H9 (cell line): ENCODE measurements at regions not wholly inside any gene's neighbourhood (a gene's known extent, or its start where the extent isn't known, plus 50 kb on each side); places are given as distances from the start of the nearest gene placed in this dataset.
"Not testable (repeated sequence)": the region's sequence is repeated elsewhere in the genome, so short reads cannot be mapped to it uniquely, and the experiment has no call there.

Experiments
- DNase-seq: peaks from one replicate; pipeline ENCODE4 v3.0.0-alpha.2; 2017
- H2AFZ ChIP-seq: one replicate; pipeline ENCODE4 v1.6.1; 2013; ENCODE audit warnings: mild to moderate bottlenecking, low read length, control low read depth, moderate library complexity
- H2AK5ac ChIP-seq: 2 replicates; pipeline ENCODE4 v1.6.1; 2013; ENCODE audit warnings: low read length, control low read depth, mixed read lengths; ENCODE audit not compliant: insufficient read length
- H2BK120ac ChIP-seq: one replicate; pipeline ENCODE4 v1.6.1; 2013; ENCODE audit warnings: low read depth, mild to moderate bottlenecking, low read length, control low read depth, inconsistent platforms; ENCODE audit not compliant: poor library complexity, severe bottlenecking
- H2BK12ac ChIP-seq: 2 replicates; pipeline ENCODE4 v1.6.1; 2013; ENCODE audit warnings: low read length, control low read depth, mixed read lengths, low read depth; ENCODE audit not compliant: insufficient read length
- H2BK15ac ChIP-seq: 2 replicates; pipeline ENCODE4 v1.6.1; 2013; ENCODE audit warnings: low read depth, low read length, control low read depth
- H2BK20ac ChIP-seq: one replicate; pipeline ENCODE4 v1.6.1; 2013; ENCODE audit warnings: low read depth, mild to moderate bottlenecking, low read length, control low read depth, inconsistent platforms; ENCODE audit not compliant: poor library complexity, severe bottlenecking
- H2BK5ac ChIP-seq: 2 replicates; pipeline ENCODE4 v1.6.1; 2013; ENCODE audit warnings: low read length, control low read depth, mixed read lengths; ENCODE audit not compliant: insufficient read length
- H3K14ac ChIP-seq: 2 replicates; pipeline ENCODE4 v1.6.1; 2013; ENCODE audit warnings: low read length, control low read depth; ENCODE audit not compliant: insufficient read depth
- H3K18ac ChIP-seq: 2 replicates; pipeline ENCODE4 v1.6.1; 2013; ENCODE audit warnings: low read depth, mild to moderate bottlenecking, mixed read lengths, low read length, control low read depth; ENCODE audit not compliant: insufficient read length
- H3K23ac ChIP-seq: 2 replicates; pipeline ENCODE4 v1.6.1; 2013; ENCODE audit warnings: low read length, control low read depth, mixed read lengths, low read depth; ENCODE audit not compliant: insufficient read length
- H3K23me2 ChIP-seq: 2 replicates; pipeline ENCODE4 v1.6.1; 2013; ENCODE audit warnings: low read depth, mild to moderate bottlenecking, mixed read lengths, low read length, control low read depth; ENCODE audit not compliant: insufficient read length, poor library complexity, severe bottlenecking
- H3K27ac ChIP-seq: 2 replicates; pipeline ENCODE4 v1.5.1; 2013; ENCODE audit warnings: low read length, control low read depth, mixed read lengths, low read depth; ENCODE audit not compliant: insufficient read length
- H3K27me3 ChIP-seq: 2 replicates; pipeline ENCODE4 v1.6.1; 2013; ENCODE audit warnings: low read length, control low read depth, inconsistent platforms; ENCODE audit not compliant: insufficient read depth
- H3K4ac ChIP-seq: 2 replicates; pipeline ENCODE4 v1.6.1; 2013; ENCODE audit warnings: low read depth, mild to moderate bottlenecking, control low read depth, inconsistent platforms, low read length, moderate library complexity
- H3K4me1 ChIP-seq: 2 replicates; pipeline ENCODE4 v1.6.1; 2013; ENCODE audit warnings: low read length, control low read depth, inconsistent platforms; ENCODE audit not compliant: insufficient read depth
- H3K4me2 ChIP-seq: 2 replicates; pipeline ENCODE4 v1.6.1; 2013; ENCODE audit warnings: low read length, control low read depth, mixed read lengths; ENCODE audit not compliant: insufficient read length, insufficient read depth
- H3K56ac ChIP-seq: 2 replicates; pipeline ENCODE4 v1.6.1; 2013; ENCODE audit warnings: low read depth, mild to moderate bottlenecking, mixed read lengths, low read length, control low read depth; ENCODE audit not compliant: insufficient read length
- H3K79me1 ChIP-seq: 2 replicates; pipeline ENCODE4 v1.6.1; 2013; ENCODE audit warnings: low read depth, mild to moderate bottlenecking, moderate library complexity, low read length, control low read depth, inconsistent platforms; ENCODE audit not compliant: insufficient read depth, poor library complexity, severe bottlenecking
- H3K79me2 ChIP-seq: 2 replicates; pipeline ENCODE4 v1.6.1; 2013; ENCODE audit warnings: low read length, control low read depth, inconsistent platforms; ENCODE audit not compliant: insufficient read depth
- H3K9ac ChIP-seq: 2 replicates; pipeline ENCODE4 v1.6.1; 2013; ENCODE audit warnings: low read length, control low read depth, mixed read lengths; ENCODE audit not compliant: insufficient read length; ENCODE audit errors: extremely low read depth
- H3K9me3 ChIP-seq: one replicate; pipeline ENCODE4 v1.6.1; 2013; ENCODE audit warnings: low read depth, low read length, inconsistent platforms; ENCODE audit not compliant: control insufficient read depth
- H3T11ph ChIP-seq: one replicate; pipeline ENCODE4 v1.6.1; 2013; ENCODE audit warnings: mild to moderate bottlenecking, low read length, control low read depth, inconsistent platforms
- H4K20me1 ChIP-seq: one replicate; pipeline ENCODE4 v1.6.1; 2013; ENCODE audit not compliant: control insufficient read depth, insufficient read length, insufficient read depth
- H4K5ac ChIP-seq: 2 replicates; pipeline ENCODE4 v1.6.1; 2013; ENCODE audit warnings: low read depth, mild to moderate bottlenecking, mixed read lengths, low read length, control low read depth; ENCODE audit not compliant: insufficient read length
- H4K8ac ChIP-seq: replicated peaks from 2 replicates; pipeline ENCODE4 v1.6.1; 2013; ENCODE audit warnings: low read length, control low read depth, mixed read lengths, low read depth; ENCODE audit not compliant: insufficient read length
- H4K91ac ChIP-seq: 2 replicates; pipeline ENCODE4 v1.6.1; 2013; ENCODE audit warnings: low read depth, mild to moderate bottlenecking, moderate library complexity, mixed read lengths, low read length, control low read depth; ENCODE audit not compliant: insufficient read length
- H3K27ac Mint-ChIP-seq, 3 experiments: 2 replicates in 2 of 3; 3 replicates in 1 of 3; pipeline ENCODE4 v1.8.0; 2020 to 2021; ENCODE audit warnings: mixed read lengths in 3 of 3, mild to moderate bottlenecking in 1 of 3, moderate library complexity in 1 of 3
- H3K27me3 Mint-ChIP-seq: 2 replicates; pipeline ENCODE4 v1.8.0; 2021; ENCODE audit warnings: low read depth, mild to moderate bottlenecking, moderate library complexity, mixed read lengths
- H3K36me3 Mint-ChIP-seq, 3 experiments: 2 replicates in 2 of 3; 3 replicates in 1 of 3; pipeline ENCODE4 v1.8.0; 2020 to 2021; ENCODE audit warnings: low read depth in 3 of 3, mixed read lengths in 3 of 3; ENCODE audit not compliant: insufficient read depth in 1 of 3
- H3K4me1 Mint-ChIP-seq, 2 experiments: 2 replicates each; pipeline ENCODE4 v1.8.0; 2020; ENCODE audit warnings: mixed read lengths in 2 of 2
- H3K4me3 Mint-ChIP-seq, 2 experiments: 2 replicates in 1 of 2; 3 replicates in 1 of 2; pipeline ENCODE4 v1.8.0; 2020 to 2021; ENCODE audit warnings: mild to moderate bottlenecking in 2 of 2, mixed read lengths in 2 of 2, moderate library complexity in 1 of 2
- H3K9me3 Mint-ChIP-seq, 2 experiments: 2 replicates in 1 of 2; 3 replicates in 1 of 2; pipeline ENCODE4 v1.8.0; 2020; ENCODE audit warnings: mild to moderate bottlenecking in 2 of 2, mixed read lengths in 2 of 2, moderate library complexity in 1 of 2
- WGBS: extraction: QIAGEN DNeasy Blood & Tissue Kit; methylation state at CpG from one replicate; pipeline ENCODE4 v1.1.7; 2013; ENCODE audit warnings: missing lambda C conversion rate, low lambda C conversion rate, mixed read lengths; ENCODE audit not compliant: insufficient read length; ENCODE audit errors: extremely low coverage; 5-methylcytosine and 5-hydroxymethylcytosine counted together

DNA sequence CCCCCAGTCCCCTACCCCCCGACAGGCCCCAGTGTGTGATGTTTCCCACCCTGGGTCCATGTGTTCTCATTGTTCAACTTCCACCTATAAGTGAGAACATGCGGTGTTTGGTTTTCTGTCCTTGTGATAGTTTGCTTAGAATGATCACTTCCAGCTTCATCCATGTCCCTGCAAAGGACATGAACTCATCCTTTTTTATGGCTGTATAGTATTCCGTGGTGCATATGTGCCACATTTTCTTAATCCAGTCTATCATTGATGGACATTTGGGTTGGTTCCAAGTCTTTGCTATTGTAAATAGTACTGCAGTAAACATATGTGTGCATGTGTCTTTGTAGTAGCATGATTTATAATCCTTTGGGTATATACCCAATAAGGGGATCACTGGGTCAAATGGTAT is 208.2 kb upstream of the NEBL start:
- H3K4me2 ChIP-seq, H3K14ac ChIP-seq, H3K9ac ChIP-seq, H3K23ac ChIP-seq, H3K79me2 ChIP-seq, H2AK5ac ChIP-seq, H3K9me3 Mint-ChIP-seq, H2BK120ac ChIP-seq, H3K23me2 ChIP-seq, H2AFZ ChIP-seq, H3K18ac ChIP-seq, H4K5ac ChIP-seq, H2BK20ac ChIP-seq, H2BK12ac ChIP-seq, H3K4me3 Mint-ChIP-seq, DNase-seq, H3K27ac ChIP-seq, H4K8ac ChIP-seq, H3K27me3 ChIP-seq, H3K27me3 Mint-ChIP-seq, H3K27ac Mint-ChIP-seq, H3K4ac ChIP-seq, H3K9me3 ChIP-seq, H4K20me1 ChIP-seq, H2BK15ac ChIP-seq, H4K91ac ChIP-seq, H3K4me1 Mint-ChIP-seq, H3K36me3 Mint-ChIP-seq, H3K56ac ChIP-seq, H3K79me1 ChIP-seq, H3T11ph ChIP-seq, H2BK5ac ChIP-seq, H3K4me1 ChIP-seq: not testable (repeated sequence)
- no CpG with 5 or more reads among the region's 3 CpGs for WGBS
